DND-41 (cell line): ENCODE measurements at regions not wholly inside any gene's neighbourhood (a gene's known extent, or its start where the extent isn't known, plus 50 kb on each side); places are given as distances from the start of the nearest gene placed in this dataset.

Experiments used
- ATAC-seq: fragments of 200-7000 bp; cut with Tn5 transposase; 3 replicates; pipeline ENCODE4 v1.9.1; 2021; ENCODE audit warnings: low read depth; ENCODE audit not compliant: insufficient read depth
- DNase-seq: peaks from one replicate; pipeline ENCODE4 v3.0.0-alpha.2; 2020
- H2AFZ ChIP-seq: 2 replicates; pipeline ENCODE4 v1.6.0; 2012; ENCODE audit warnings: low read depth, low read length
- H3K27ac ChIP-seq: 2 replicates; pipeline ENCODE4 v1.5.1; 2012; ENCODE audit warnings: low read length, inconsistent platforms
- H3K27me3 ChIP-seq: fragments of 200-600 bp; sonication (generic); 2 replicates; pipeline ENCODE4 v1.6.0; 2012; ENCODE audit warnings: low read length, mild to moderate bottlenecking, inconsistent platforms; ENCODE audit not compliant: insufficient read depth, poor library complexity
- H3K36me3 ChIP-seq: 2 replicates; pipeline ENCODE4 v1.5.1; 2012; ENCODE audit warnings: low read length, inconsistent platforms; ENCODE audit not compliant: insufficient read depth
- H3K4me1 ChIP-seq: 2 replicates; pipeline ENCODE4 v1.5.1; 2012; ENCODE audit warnings: mild to moderate bottlenecking, low read length; ENCODE audit not compliant: insufficient read depth
- H3K4me2 ChIP-seq: 2 replicates; pipeline ENCODE4 v1.6.0; 2012; ENCODE audit warnings: mild to moderate bottlenecking, moderate library complexity, low read length, inconsistent platforms; ENCODE audit not compliant: insufficient read depth
- H3K4me3 ChIP-seq, 2 experiments: fragments of 200-600 bp in 1 of 2; shearing (Covaris generic) in 1 of 2; 2 replicates each; pipeline ENCODE4 v1.5.1; 2012 to 2016; ENCODE audit warnings: inconsistent platforms in 2 of 2, low read length in 2 of 2, mild to moderate bottlenecking in 2 of 2, low read depth in 1 of 2, moderate library complexity in 1 of 2
- H3K79me2 ChIP-seq: 2 replicates; pipeline ENCODE4 v1.6.0; 2012; ENCODE audit warnings: low read length, inconsistent platforms; ENCODE audit not compliant: insufficient read depth
- H3K9ac ChIP-seq: 2 replicates; pipeline ENCODE4 v1.6.0; 2012; ENCODE audit warnings: low read depth, mild to moderate bottlenecking, inconsistent platforms, low read length, moderate library complexity
- H3K9me3 ChIP-seq: 2 replicates; pipeline ENCODE4 v1.5.1; 2012; ENCODE audit warnings: low read length, moderate library complexity, mild to moderate bottlenecking, inconsistent platforms; ENCODE audit not compliant: insufficient read depth, severe bottlenecking
- H4K20me1 ChIP-seq: 2 replicates; pipeline ENCODE4 v1.6.0; 2012; ENCODE audit warnings: low read length; ENCODE audit not compliant: insufficient read depth
- EZH2 ChIP-seq: IDR thresholded peaks from 3 replicates; pipeline ENCODE4 v1.6.1; 2012; ENCODE audit warnings: borderline replicate concordance, low read depth, mild to moderate bottlenecking, moderate library complexity, low read length, inconsistent platforms; ENCODE audit not compliant: severe bottlenecking
- TF ChIP-seq, protein P1 (sequence below): IDR thresholded peaks from 2 replicates; pipeline ENCODE4 v1.5.1; 2012; ENCODE audit warnings: borderline replicate concordance, low read length, moderate library complexity, mild to moderate bottlenecking; ENCODE audit not compliant: poor library complexity, severe bottlenecking; ENCODE audit errors: extremely low read depth

DNA sequence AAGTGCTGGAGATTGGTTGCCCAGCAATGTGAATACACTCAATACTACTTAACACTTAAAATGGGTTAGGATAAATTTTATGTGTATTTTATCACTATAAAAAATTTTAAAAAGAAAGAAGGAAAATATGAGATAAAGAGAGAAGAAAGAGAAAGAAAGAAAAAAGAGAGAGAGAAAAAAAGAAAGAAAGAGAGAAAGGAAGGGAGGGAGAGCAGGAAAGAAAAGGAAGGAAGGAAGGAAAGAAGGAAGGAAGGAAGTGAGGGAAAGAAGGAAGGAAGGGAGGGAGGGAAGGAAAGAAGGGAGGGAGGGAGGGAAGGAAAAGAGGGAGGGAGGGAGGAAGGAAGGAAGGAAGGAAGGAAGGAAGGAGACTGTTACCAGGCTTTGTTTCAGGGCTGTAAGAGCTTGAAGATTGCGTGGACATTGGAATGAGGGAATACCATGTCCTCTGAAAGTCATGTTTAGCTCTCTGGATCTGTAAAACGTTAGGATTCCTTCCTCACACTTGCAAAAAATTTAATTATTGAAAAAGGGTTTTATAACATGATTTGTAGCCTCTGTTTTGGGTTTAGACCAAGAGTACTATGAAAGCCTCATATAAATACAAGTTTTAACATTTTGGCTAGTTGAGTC is 152.3 kb upstream of the DAP start:
- Histone ChIP-seq H4K20me1 (no peaks in the 10 kb centered on the region), H3K9ac (no peak overlapping the region), H3K27ac (no peak overlapping the region), H3K36me3 (no peaks in the 10 kb centered on the region), H2AFZ (no peak overlapping the region), H3K79me2 (no peaks in the 10 kb centered on the region), H3K27me3 (no peaks in the 10 kb centered on the region), H3K4me1 (no peaks in the 10 kb centered on the region), H3K4me3 (no peak overlapping the region), H3K4me2 (no peak overlapping the region), H3K9me3 (no peaks in the 10 kb centered on the region)
- DNase-seq (no peak), ATAC-seq (no peak)
- TF ChIP-seq EZH2: no peak
- TF ChIP-seq, protein P1, sequence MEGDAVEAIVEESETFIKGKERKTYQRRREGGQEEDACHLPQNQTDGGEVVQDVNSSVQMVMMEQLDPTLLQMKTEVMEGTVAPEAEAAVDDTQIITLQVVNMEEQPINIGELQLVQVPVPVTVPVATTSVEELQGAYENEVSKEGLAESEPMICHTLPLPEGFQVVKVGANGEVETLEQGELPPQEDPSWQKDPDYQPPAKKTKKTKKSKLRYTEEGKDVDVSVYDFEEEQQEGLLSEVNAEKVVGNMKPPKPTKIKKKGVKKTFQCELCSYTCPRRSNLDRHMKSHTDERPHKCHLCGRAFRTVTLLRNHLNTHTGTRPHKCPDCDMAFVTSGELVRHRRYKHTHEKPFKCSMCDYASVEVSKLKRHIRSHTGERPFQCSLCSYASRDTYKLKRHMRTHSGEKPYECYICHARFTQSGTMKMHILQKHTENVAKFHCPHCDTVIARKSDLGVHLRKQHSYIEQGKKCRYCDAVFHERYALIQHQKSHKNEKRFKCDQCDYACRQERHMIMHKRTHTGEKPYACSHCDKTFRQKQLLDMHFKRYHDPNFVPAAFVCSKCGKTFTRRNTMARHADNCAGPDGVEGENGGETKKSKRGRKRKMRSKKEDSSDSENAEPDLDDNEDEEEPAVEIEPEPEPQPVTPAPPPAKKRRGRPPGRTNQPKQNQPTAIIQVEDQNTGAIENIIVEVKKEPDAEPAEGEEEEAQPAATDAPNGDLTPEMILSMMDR: no peak

DNA sequence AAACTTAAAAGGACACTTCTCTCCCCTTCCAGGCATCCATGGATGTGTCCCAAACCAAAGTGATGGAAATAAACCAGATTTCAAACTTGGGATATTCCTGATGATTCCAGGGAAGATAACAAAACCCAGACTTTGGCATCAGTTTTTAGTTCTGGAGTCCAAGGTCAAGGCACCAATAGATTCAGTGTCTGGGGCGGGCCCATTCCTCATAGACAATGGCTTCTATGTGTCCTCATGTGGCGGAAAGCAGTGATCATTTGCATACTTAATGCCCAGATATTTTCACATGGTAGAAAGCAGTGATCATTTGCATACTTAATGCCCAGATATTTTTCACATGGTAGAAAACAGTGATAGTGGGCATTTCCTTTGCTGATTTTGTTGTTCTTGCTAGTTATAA is 151.4 kb upstream of the DAP start:
- H4K20me1 ChIP-seq: no peaks in the 10 kb centered on the region
- no peaks in the 10 kb centered on the region for H3K36me3 ChIP-seq
- no peak for DNase-seq
- no peak overlapping the region for H2AFZ ChIP-seq
- no peak for TF ChIP-seq EZH2
- TF ChIP-seq, protein P1: no peak
- H3K4me2 ChIP-seq: no peak overlapping the region
- no peak for ATAC-seq
- no peaks in the 10 kb centered on the region for H3K79me2 ChIP-seq
- no peaks in the 10 kb centered on the region for H3K4me1 ChIP-seq
- H3K9ac ChIP-seq: no peak overlapping the region
- H3K9me3 ChIP-seq: no peaks in the 10 kb centered on the region
- no peak overlapping the region for H3K4me3 ChIP-seq
- no peaks in the 10 kb centered on the region for H3K27me3 ChIP-seq
- no peak overlapping the region for H3K27ac ChIP-seq

DNA sequence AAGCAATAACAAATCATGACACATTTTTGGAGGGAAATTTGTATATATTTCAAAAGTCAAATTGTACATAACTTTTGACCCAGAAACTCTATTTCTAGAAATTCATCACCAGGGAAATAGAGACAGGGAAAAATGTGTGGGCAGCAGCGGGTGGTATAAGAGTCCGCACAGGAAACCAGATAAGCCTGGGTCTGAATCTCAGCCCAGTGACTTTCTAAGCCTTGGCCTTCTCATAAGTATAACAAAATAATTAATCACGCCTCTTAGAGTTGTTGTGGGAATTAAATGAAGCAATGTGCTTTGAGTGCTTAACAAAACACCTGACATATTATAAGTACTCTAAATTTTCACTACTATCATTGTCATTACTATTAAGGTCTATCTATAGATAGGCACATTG is 149.2 kb upstream of the DAP start:
- ATAC-seq (no peak), DNase-seq (no peak)
- no peaks in the 10 kb centered on the region for H3K27me3 ChIP-seq
- TF ChIP-seq, protein P1: no peak
- no peak for TF ChIP-seq EZH2
- H3K4me2 ChIP-seq: no peak overlapping the region
- H3K9ac ChIP-seq: no peak overlapping the region
- H3K4me3 ChIP-seq: no peak overlapping the region
- H4K20me1 ChIP-seq: no peaks in the 10 kb centered on the region
- H3K9me3 ChIP-seq: no peaks in the 10 kb centered on the region
- H3K79me2 ChIP-seq: no peaks in the 10 kb centered on the region
- H2AFZ ChIP-seq: no peak overlapping the region
- H3K4me1 ChIP-seq: no peaks in the 10 kb centered on the region
- H3K27ac ChIP-seq: no peak overlapping the region
- H3K36me3 ChIP-seq: no peaks in the 10 kb centered on the region
